ENCODE measurements at regions not wholly inside any gene's neighbourhood (a gene's known extent, or its start where the extent isn't known, plus 50 kb on each side); places are given as distances from the start of the nearest gene placed in this dataset.

- TF ChIP-seq, protein P1, sequence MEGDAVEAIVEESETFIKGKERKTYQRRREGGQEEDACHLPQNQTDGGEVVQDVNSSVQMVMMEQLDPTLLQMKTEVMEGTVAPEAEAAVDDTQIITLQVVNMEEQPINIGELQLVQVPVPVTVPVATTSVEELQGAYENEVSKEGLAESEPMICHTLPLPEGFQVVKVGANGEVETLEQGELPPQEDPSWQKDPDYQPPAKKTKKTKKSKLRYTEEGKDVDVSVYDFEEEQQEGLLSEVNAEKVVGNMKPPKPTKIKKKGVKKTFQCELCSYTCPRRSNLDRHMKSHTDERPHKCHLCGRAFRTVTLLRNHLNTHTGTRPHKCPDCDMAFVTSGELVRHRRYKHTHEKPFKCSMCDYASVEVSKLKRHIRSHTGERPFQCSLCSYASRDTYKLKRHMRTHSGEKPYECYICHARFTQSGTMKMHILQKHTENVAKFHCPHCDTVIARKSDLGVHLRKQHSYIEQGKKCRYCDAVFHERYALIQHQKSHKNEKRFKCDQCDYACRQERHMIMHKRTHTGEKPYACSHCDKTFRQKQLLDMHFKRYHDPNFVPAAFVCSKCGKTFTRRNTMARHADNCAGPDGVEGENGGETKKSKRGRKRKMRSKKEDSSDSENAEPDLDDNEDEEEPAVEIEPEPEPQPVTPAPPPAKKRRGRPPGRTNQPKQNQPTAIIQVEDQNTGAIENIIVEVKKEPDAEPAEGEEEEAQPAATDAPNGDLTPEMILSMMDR (IDR thresholded peaks at IDR 0.05; ENCODE audit: low read depth, low read length) = no peak
- TF ChIP-seq EZH2phosphoT487 (IDR thresholded peaks at IDR 0.05; ENCODE audit: low read depth) = no peak
Observed at GRCh38 chr7:84354030-84354429, 159.4 kb upstream of the SEMA3A start.

All from OCI-LY3 (cell line).